Prostate gland (tissue), 2 donors: ENCODE measurements at regions not wholly inside any gene's neighbourhood (a gene's known extent, or its start where the extent isn't known, plus 50 kb on each side); places are given as distances from the start of the nearest gene placed in this dataset.

Experiments
- DNase-seq: peaks from one replicate; pipeline ENCODE4 v3.0.0-alpha.2; 2019; ENCODE audit warnings: low spot score
- H3K27ac ChIP-seq, 2 donors: fragments of 200-600 bp; sonication (generic); 2 replicates each; pipeline ENCODE4 v1.5.1; 2017 to 2019
- H3K27me3 ChIP-seq: fragments of 200-600 bp; sonication (generic); replicated peaks from 2 replicates; pipeline ENCODE4 v1.5.1; 2019; ENCODE audit not compliant: insufficient read depth
- H3K36me3 ChIP-seq, 2 donors: fragments of 200-600 bp; sonication (generic); 1 replicate in 1 of 2; 2 replicates in 1 of 2; pipeline versions ENCODE4 v1.5.1 to v1.8.1; 2017 to 2019
- H3K4me1 ChIP-seq: fragments of 200-600 bp; sonication (generic); replicated peaks from 2 replicates; pipeline ENCODE4 v1.5.1; 2019
- H3K4me3 ChIP-seq, 2 donors: fragments of 200-600 bp; sonication (generic); 2 replicates each; pipeline ENCODE4 v1.5.1; 2017 to 2019
- H3K9me3 ChIP-seq: fragments of 200-600 bp; sonication (generic); 2 replicates; pipeline ENCODE4 v1.5.1; 2017
- POLR2A ChIP-seq: fragments of 450-650 bp; IDR thresholded peaks from one replicate; pipeline ENCODE4 v1.6.1; 2016; ENCODE audit warnings: antibody characterized with exemption, mild to moderate bottlenecking
- POLR2AphosphoS5 ChIP-seq: sonication (generic); formaldehyde crosslinking; IDR thresholded peaks from one replicate; pipeline ENCODE4 v1.6.1; 2017; ENCODE audit warnings: antibody characterized with exemption
- WGBS: methylation state at CpG from one replicate; pipeline ENCODE4 v1.1.5; 2018; 5-methylcytosine and 5-hydroxymethylcytosine counted together
- intact Hi-C: fragments of 100-400 bp; cut with DNase I; formaldehyde crosslinking; loops from one replicate; pipeline ENCODE4 v1.14.2; 2022
- TF ChIP-seq, protein P1 (sequence below), 4 experiments: fragments of 200-600 bp in 2 of 4; fragments of 450-650 bp in 2 of 4; sonication (generic) in 2 of 4; IDR thresholded peaks; 1 replicate in 3 of 4; 2 replicates in 1 of 4; pipeline ENCODE4 v1.5.1; 2016 to 2019; ENCODE audit warnings: antibody characterized with exemption in 4 of 4, mild to moderate bottlenecking in 2 of 4, moderate library complexity in 2 of 4

- H3K27ac ChIP-seq, result no peak overlapping the region
- intact Hi-C loops, result no loop called here
- H3K36me3 ChIP-seq, result no peaks in the 10 kb centered on the region
- no peaks in the 10 kb centered on the region for H3K4me1 ChIP-seq
- H3K27me3 ChIP-seq, result no peaks in the 10 kb centered on the region
- no peak overlapping the region for H3K4me3 ChIP-seq
- H3K9me3 ChIP-seq, result no peaks in the 10 kb centered on the region
- DNase-seq, result no peak
- TF ChIP-seq POLR2A (no peak), POLR2AphosphoS5 (no peak)
- TF ChIP-seq, protein P1, sequence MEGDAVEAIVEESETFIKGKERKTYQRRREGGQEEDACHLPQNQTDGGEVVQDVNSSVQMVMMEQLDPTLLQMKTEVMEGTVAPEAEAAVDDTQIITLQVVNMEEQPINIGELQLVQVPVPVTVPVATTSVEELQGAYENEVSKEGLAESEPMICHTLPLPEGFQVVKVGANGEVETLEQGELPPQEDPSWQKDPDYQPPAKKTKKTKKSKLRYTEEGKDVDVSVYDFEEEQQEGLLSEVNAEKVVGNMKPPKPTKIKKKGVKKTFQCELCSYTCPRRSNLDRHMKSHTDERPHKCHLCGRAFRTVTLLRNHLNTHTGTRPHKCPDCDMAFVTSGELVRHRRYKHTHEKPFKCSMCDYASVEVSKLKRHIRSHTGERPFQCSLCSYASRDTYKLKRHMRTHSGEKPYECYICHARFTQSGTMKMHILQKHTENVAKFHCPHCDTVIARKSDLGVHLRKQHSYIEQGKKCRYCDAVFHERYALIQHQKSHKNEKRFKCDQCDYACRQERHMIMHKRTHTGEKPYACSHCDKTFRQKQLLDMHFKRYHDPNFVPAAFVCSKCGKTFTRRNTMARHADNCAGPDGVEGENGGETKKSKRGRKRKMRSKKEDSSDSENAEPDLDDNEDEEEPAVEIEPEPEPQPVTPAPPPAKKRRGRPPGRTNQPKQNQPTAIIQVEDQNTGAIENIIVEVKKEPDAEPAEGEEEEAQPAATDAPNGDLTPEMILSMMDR (IDR thresholded peaks at IDR 0.05), result no peak
- 41% methylated on average over 2 of the region's 2 CpGs for WGBS
Observed at GRCh38 chr20:6410721-6411120, 287.9 kb upstream of the FERMT1 start.

DNA sequence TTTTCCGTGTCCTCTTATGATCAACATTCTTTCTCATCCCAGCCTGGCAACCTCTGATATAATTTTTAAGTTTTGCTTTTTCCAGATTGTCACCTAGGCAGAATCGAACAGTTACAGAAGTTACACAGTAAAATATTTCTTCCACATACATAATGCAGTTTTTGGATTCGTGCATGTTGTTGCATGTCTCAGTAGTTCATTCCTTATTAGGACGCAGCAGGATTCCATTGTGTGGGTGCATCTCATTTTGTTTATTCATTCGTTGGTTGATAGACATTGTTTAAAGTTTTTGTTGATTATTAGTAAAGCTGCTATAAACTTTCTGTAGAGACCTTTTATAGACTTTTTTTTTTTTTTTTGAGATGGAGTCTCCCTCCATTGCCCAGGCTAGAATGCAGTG, 284.3 kb upstream of the FERMT1 start:
- 44% methylated on average over 5 of the region's 5 CpGs for WGBS
- no peak overlapping the region for H3K4me3 ChIP-seq
- H3K27me3 ChIP-seq, result no peaks in the 10 kb centered on the region
- H3K4me1 ChIP-seq, result no peaks in the 10 kb centered on the region
- H3K27ac ChIP-seq, result no peak overlapping the region
- TF ChIP-seq POLR2A, result no peak
- no peaks in the 10 kb centered on the region for H3K9me3 ChIP-seq
- no peak for DNase-seq
- intact Hi-C loops, result no loop called here
- H3K36me3 ChIP-seq, result no peaks in the 10 kb centered on the region

DNA sequence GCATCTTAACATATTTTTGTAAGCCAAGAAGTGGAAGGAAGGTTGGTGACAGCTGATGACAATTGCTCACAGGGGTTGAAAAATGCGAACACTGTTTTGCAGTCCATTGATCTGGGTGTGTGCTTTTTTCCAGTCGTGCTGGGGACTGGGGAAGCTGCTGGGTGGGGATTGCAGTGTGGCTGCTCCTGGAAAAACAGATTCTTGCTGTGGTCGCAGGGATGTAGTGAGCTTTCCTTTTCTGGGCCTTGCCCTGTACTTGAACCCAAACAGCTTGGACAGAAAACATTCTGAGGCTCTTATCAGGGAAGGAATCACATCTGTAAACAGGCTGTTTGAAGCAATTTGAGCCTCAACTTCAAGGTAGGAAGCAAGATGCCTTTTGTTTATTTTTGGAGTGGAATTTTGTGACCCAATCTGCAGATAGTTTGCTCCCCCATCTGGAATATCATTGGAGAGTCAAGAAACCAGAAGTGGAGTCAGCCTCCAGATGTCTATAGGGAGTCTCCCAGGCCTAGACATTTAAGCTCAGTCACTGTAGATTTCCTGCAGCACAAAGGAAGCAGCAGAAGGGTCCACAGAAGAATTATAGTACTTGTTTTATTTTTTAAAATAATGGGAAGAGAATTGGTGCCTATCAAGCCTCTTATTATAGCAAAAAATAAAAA, 279.2 kb upstream of the FERMT1 start:
- Histone ChIP-seq H3K27me3 (no peaks in the 10 kb centered on the region), H3K4me3 (no peak overlapping the region), H3K4me1 (no peaks in the 10 kb centered on the region), H3K9me3 (no peaks in the 10 kb centered on the region), H3K36me3 (no peaks in the 10 kb centered on the region), H3K27ac (no peak overlapping the region)
- TF ChIP-seq POLR2AphosphoS5 (no peak), POLR2A (no peak)
- TF ChIP-seq, protein P1 (IDR thresholded peaks at IDR 0.05), result no peak
- WGBS, result 37% methylated on average over 3 of the region's 3 CpGs
- no peak for DNase-seq
- intact Hi-C loops, result no loop called here

DNA sequence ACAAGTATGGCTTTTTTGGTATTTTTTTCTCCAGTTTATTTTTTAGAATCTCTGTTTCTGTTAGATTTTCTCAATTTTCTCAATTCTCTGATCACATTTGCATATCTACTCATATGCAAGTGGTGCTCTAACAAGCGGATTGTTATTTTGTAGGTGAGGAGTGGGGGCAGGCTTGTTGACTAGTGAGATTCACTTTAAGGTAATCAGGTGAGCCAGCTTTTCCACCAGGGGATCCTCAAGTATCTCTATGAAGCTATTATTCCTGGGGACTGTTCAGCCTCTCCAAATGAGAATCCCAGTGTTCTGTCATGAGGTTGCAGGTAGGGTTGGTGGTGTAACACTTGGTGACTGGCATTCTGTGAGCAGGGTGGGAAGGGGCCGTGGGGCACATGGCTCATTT, 274.3 kb upstream of the FERMT1 start:
- Histone ChIP-seq H3K27me3 (no peaks in the 10 kb centered on the region), H3K9me3 (no peaks in the 10 kb centered on the region), H3K4me3 (no peak overlapping the region), H3K36me3 (no peaks in the 10 kb centered on the region), H3K27ac (no peak overlapping the region), H3K4me1 (no peaks in the 10 kb centered on the region)
- intact Hi-C loops, result no loop called here
- WGBS, result 86% methylated on average over 2 of the region's 2 CpGs
- TF ChIP-seq, protein P1 (IDR thresholded peaks at IDR 0.05), result no peak
- no peak for TF ChIP-seq POLR2AphosphoS5
- no peak for TF ChIP-seq POLR2A
- no peak for DNase-seq

GRCh38 chr20:6395695-6396094, 272.9 kb upstream of the FERMT1 start:
- DNase-seq, result no peak
- intact Hi-C loops, result no loop called here
- no peak for TF ChIP-seq POLR2AphosphoS5
- TF ChIP-seq, protein P1 (IDR thresholded peaks at IDR 0.05), result no peak
- no peak for TF ChIP-seq POLR2A
- no peaks in the 10 kb centered on the region for H3K4me1 ChIP-seq
- H3K27ac ChIP-seq, result no peak overlapping the region
- no peaks in the 10 kb centered on the region for H3K36me3 ChIP-seq
- no peaks in the 10 kb centered on the region for H3K9me3 ChIP-seq
- no peak overlapping the region for H3K4me3 ChIP-seq
- H3K27me3 ChIP-seq, result no peaks in the 10 kb centered on the region
- 0% methylated on average over 2 of the region's 2 CpGs for WGBS
